Endodermal cell (in vitro differentiated cells): ENCODE measurements at regions not wholly inside any gene's neighbourhood (a gene's known extent, or its start where the extent isn't known, plus 50 kb on each side); places are given as distances from the start of the nearest gene placed in this dataset.
A peak's percentile ranks its signal among the peaks of the same experiment; 100 is the strongest.

Experiments
- DNase-seq: peaks from one replicate; pipeline ENCODE4 v3.0.0-alpha.2; 2017
- H3K27ac ChIP-seq: 2 replicates; pipeline ENCODE4 v1.5.1; 2013; ENCODE audit warnings: mild to moderate bottlenecking, low read depth, low read length, moderate library complexity
- H3K27me3 ChIP-seq: 2 replicates; pipeline ENCODE4 v1.6.1; 2013; ENCODE audit warnings: mild to moderate bottlenecking, low read length, moderate library complexity; ENCODE audit not compliant: insufficient read depth, control insufficient read depth, poor library complexity, severe bottlenecking
- H3K36me3 ChIP-seq: 2 replicates; pipeline ENCODE4 v1.7.0; 2013; ENCODE audit warnings: mild to moderate bottlenecking, low read length, moderate library complexity; ENCODE audit not compliant: control insufficient read depth, insufficient read depth
- H3K4me1 ChIP-seq: one replicate; pipeline ENCODE4 v1.7.0; 2013; ENCODE audit warnings: low read length; ENCODE audit not compliant: control insufficient read depth, insufficient read depth
- H3K4me3 ChIP-seq: 2 replicates; pipeline ENCODE4 v1.5.1; 2013; ENCODE audit warnings: mild to moderate bottlenecking, low read length, moderate library complexity
- H3K9ac ChIP-seq: 2 replicates; pipeline ENCODE4 v1.6.1; 2013; ENCODE audit warnings: mild to moderate bottlenecking, low read length, moderate library complexity; ENCODE audit not compliant: poor library complexity, severe bottlenecking; ENCODE audit errors: extremely low read depth
- H3K9me3 ChIP-seq: 2 replicates; pipeline ENCODE4 v1.6.1; 2013; ENCODE audit warnings: mild to moderate bottlenecking, low read length, moderate library complexity; ENCODE audit not compliant: control insufficient read depth
- H3K27ac Mint-ChIP-seq: 2 replicates; pipeline ENCODE4 v1.8.0; 2020; ENCODE audit warnings: mixed read lengths
- H3K27me3 Mint-ChIP-seq: 2 replicates; pipeline ENCODE4 v1.8.0; 2021; ENCODE audit warnings: mild to moderate bottlenecking, mixed read lengths; ENCODE audit not compliant: insufficient read depth
- H3K36me3 Mint-ChIP-seq: 2 replicates; pipeline ENCODE4 v1.8.0; 2020; ENCODE audit warnings: low read depth, mixed read lengths
- H3K4me1 Mint-ChIP-seq: 2 replicates; pipeline ENCODE4 v1.8.0; 2020; ENCODE audit warnings: mixed read lengths
- H3K4me3 Mint-ChIP-seq: 2 replicates; pipeline ENCODE4 v1.8.0; 2020; ENCODE audit warnings: mild to moderate bottlenecking, moderate library complexity, mixed read lengths
- H3K9me3 Mint-ChIP-seq: 2 replicates; pipeline ENCODE4 v1.8.0; 2020; ENCODE audit warnings: mild to moderate bottlenecking, mixed read lengths
- CTCF ChIP-seq: fragments of 200-600 bp; sonication (generic); conservative IDR thresholded peaks from 2 replicates; pipeline ENCODE4 v1.5.0; 2021; ENCODE audit warnings: antibody characterized with exemption, mild to moderate bottlenecking
- WGBS, 2 experiments: methylation state at CpG; one replicate each; pipeline versions ENCODE4 v1.1.5 to v1.1.7; 2013; ENCODE audit warnings: missing lambda C conversion rate in 2 of 2, mixed read lengths in 1 of 2; ENCODE audit not compliant: insufficient coverage in 1 of 2, insufficient read length in 1 of 2; 5-methylcytosine and 5-hydroxymethylcytosine counted together

- H3K36me3 Mint-ChIP-seq, result no peaks in the 10 kb centered on the region
- H3K9me3 Mint-ChIP-seq, result peaks cover 6% of the 10 kb centered on the region
- no peak for DNase-seq
- H3K27me3 Mint-ChIP-seq, result peaks cover 2% of the 10 kb centered on the region
- H3K4me3 ChIP-seq, result no peak overlapping the region
- H3K27me3 ChIP-seq, result no peaks in the 10 kb centered on the region
- H3K9me3 ChIP-seq, result no peaks in the 10 kb centered on the region
- H3K9ac ChIP-seq, result no peak overlapping the region
- no peak overlapping the region for H3K27ac ChIP-seq
- no peak overlapping the region for H3K27ac Mint-ChIP-seq
- peaks cover 13% of the 10 kb centered on the region for H3K4me1 Mint-ChIP-seq
- no peak overlapping the region for H3K4me3 Mint-ChIP-seq
- H3K36me3 ChIP-seq, result no peaks in the 10 kb centered on the region
- no peak for TF ChIP-seq CTCF
- WGBS, 2 experiments, result 93% methylated on average over 4 of the region's 4 CpGs
- peaks cover 4% of the 10 kb centered on the region for H3K4me1 ChIP-seq
Observed at GRCh38 chr12:115798309-115798917, 479.1 kb downstream of the MED13L start.

- Histone ChIP-seq H3K9me3 (no peaks in the 10 kb centered on the region), H3K9ac (no peak overlapping the region), H3K27ac (no peak overlapping the region), H3K4me1 (peaks cover 4% of the 10 kb centered on the region), H3K4me3 (no peak overlapping the region), H3K27me3 (no peaks in the 10 kb centered on the region), H3K36me3 (no peaks in the 10 kb centered on the region)
- Mint-ChIP-seq H3K27me3 (peaks cover 2% of the 10 kb centered on the region), H3K36me3 (no peaks in the 10 kb centered on the region), H3K9me3 (peaks cover 6% of the 10 kb centered on the region), H3K4me1 (peaks cover 13% of the 10 kb centered on the region), H3K27ac (no peak overlapping the region), H3K4me3 (no peak overlapping the region)
- WGBS, 2 experiments, result 62 to 73% methylated on average over 4 to 6 of the region's 6 CpGs
- peak; percentile 79 for DNase-seq
- TF ChIP-seq CTCF, result peak; percentile 55
Observed at GRCh38 chr12:115794659-115795081, 482.8 kb downstream of the MED13L start.

GRCh38 chr12:115791331-115791730 lies 486.2 kb downstream of the MED13L start:
- Mint-ChIP-seq H3K36me3 (no peaks in the 10 kb centered on the region), H3K27me3 (peaks cover 2% of the 10 kb centered on the region), H3K27ac (no peak overlapping the region), H3K4me3 (no peak overlapping the region), H3K4me1 (peaks cover 13% of the 10 kb centered on the region), H3K9me3 (no peaks in the 10 kb centered on the region)
- DNase-seq, result no peak
- Histone ChIP-seq H3K4me1 (peaks cover 4% of the 10 kb centered on the region), H3K36me3 (no peaks in the 10 kb centered on the region), H3K9me3 (no peaks in the 10 kb centered on the region), H3K27ac (no peak overlapping the region), H3K27me3 (no peaks in the 10 kb centered on the region), H3K9ac (no peak overlapping the region), H3K4me3 (no peak overlapping the region)
- no peak for TF ChIP-seq CTCF
- WGBS, 2 experiments, result 83 to 95% methylated on average over 2 to 4 of the region's 4 CpGs
